K562 (cell line): ENCODE measurements at regions not wholly inside any gene's neighbourhood (a gene's known extent, or its start where the extent isn't known, plus 50 kb on each side); places are given as distances from the start of the nearest gene placed in this dataset.

Experiments
- CHD4 ChIP-seq: fragments of 200-600 bp; sonication (generic); IDR thresholded peaks from 3 replicates; pipeline ENCODE4 v1.6.1; 2012; ENCODE audit warnings: low read depth, mild to moderate bottlenecking, mixed read lengths, low read length, inconsistent platforms; ENCODE audit not compliant: insufficient read depth, insufficient replicate concordance, poor library complexity, severe bottlenecking
- EZH2 ChIP-seq: IDR thresholded peaks from 2 replicates; pipeline ENCODE4 v1.6.1; 2012; ENCODE audit warnings: low read depth, mild to moderate bottlenecking, inconsistent platforms, low read length, borderline replicate concordance
- HOMEZ ChIP-seq: fragments of 250-450 bp; sonication (Bioruptor Pico); IDR thresholded peaks from 2 replicates; pipeline ENCODE4 v1.4.0; 2020; ENCODE audit warnings: mild to moderate bottlenecking, moderate library complexity
- KAT2B ChIP-seq: IDR thresholded peaks from one replicate; pipeline ENCODE4 v1.6.1; 2012; ENCODE audit warnings: low read depth, mild to moderate bottlenecking, control low read depth, inconsistent platforms, low read length, moderate library complexity
- MAFF ChIP-seq: IDR thresholded peaks from 2 replicates; pipeline ENCODE4 v1.6.1; 2012; ENCODE audit warnings: low read length, improper control_type of control experiment
- PYGO2 ChIP-seq: fragments of 450-650 bp; IDR thresholded peaks from 2 replicates; pipeline ENCODE4 v1.6.1; 2016; ENCODE audit warnings: mild to moderate bottlenecking, missing genetic modification characterization, moderate library complexity, missing compliant biosample characterization
- SAFB ChIP-seq: fragments of 200-400 bp; formaldehyde crosslinking; IDR thresholded peaks from 2 replicates; pipeline ENCODE4 v1.6.1; 2017; ENCODE audit warnings: low read depth, low read length, borderline replicate concordance
- ZBTB2 ChIP-seq: fragments of 450-650 bp; IDR thresholded peaks from 2 replicates; pipeline ENCODE4 v1.6.1; 2016; ENCODE audit warnings: antibody characterized with exemption
- ZNF79 ChIP-seq: fragments of 250-450 bp; sonication (Bioruptor Pico); IDR thresholded peaks from 2 replicates; pipeline ENCODE4 v1.4.0; 2020; ENCODE audit warnings: low read depth, mild to moderate bottlenecking, moderate library complexity
- TF ChIP-seq, protein P1 (sequence below): fragments of 200-600 bp; sonication (generic); IDR thresholded peaks from one replicate; pipeline ENCODE4 v1.6.1; 2012; ENCODE audit warnings: mild to moderate bottlenecking, low read depth, low read length, inconsistent platforms

GRCh38 chr2:61764035-61764800, 89.6 kb downstream of the FAM161A start (continued):
- TF ChIP-seq CHD4 (no peak), KAT2B (no peak), ZNF79 (CRISPR knock-in tag) (no peak), EZH2 (no peak), ZBTB2 (peak; percentile 62; the same call in 1 of the 2 replicates), PYGO2 (no peak; the same call in 1 of the 2 replicates), MAFF (no peak), HOMEZ (CRISPR knock-in tag) (no peak), SAFB (no peak)
- TF ChIP-seq, protein P1, sequence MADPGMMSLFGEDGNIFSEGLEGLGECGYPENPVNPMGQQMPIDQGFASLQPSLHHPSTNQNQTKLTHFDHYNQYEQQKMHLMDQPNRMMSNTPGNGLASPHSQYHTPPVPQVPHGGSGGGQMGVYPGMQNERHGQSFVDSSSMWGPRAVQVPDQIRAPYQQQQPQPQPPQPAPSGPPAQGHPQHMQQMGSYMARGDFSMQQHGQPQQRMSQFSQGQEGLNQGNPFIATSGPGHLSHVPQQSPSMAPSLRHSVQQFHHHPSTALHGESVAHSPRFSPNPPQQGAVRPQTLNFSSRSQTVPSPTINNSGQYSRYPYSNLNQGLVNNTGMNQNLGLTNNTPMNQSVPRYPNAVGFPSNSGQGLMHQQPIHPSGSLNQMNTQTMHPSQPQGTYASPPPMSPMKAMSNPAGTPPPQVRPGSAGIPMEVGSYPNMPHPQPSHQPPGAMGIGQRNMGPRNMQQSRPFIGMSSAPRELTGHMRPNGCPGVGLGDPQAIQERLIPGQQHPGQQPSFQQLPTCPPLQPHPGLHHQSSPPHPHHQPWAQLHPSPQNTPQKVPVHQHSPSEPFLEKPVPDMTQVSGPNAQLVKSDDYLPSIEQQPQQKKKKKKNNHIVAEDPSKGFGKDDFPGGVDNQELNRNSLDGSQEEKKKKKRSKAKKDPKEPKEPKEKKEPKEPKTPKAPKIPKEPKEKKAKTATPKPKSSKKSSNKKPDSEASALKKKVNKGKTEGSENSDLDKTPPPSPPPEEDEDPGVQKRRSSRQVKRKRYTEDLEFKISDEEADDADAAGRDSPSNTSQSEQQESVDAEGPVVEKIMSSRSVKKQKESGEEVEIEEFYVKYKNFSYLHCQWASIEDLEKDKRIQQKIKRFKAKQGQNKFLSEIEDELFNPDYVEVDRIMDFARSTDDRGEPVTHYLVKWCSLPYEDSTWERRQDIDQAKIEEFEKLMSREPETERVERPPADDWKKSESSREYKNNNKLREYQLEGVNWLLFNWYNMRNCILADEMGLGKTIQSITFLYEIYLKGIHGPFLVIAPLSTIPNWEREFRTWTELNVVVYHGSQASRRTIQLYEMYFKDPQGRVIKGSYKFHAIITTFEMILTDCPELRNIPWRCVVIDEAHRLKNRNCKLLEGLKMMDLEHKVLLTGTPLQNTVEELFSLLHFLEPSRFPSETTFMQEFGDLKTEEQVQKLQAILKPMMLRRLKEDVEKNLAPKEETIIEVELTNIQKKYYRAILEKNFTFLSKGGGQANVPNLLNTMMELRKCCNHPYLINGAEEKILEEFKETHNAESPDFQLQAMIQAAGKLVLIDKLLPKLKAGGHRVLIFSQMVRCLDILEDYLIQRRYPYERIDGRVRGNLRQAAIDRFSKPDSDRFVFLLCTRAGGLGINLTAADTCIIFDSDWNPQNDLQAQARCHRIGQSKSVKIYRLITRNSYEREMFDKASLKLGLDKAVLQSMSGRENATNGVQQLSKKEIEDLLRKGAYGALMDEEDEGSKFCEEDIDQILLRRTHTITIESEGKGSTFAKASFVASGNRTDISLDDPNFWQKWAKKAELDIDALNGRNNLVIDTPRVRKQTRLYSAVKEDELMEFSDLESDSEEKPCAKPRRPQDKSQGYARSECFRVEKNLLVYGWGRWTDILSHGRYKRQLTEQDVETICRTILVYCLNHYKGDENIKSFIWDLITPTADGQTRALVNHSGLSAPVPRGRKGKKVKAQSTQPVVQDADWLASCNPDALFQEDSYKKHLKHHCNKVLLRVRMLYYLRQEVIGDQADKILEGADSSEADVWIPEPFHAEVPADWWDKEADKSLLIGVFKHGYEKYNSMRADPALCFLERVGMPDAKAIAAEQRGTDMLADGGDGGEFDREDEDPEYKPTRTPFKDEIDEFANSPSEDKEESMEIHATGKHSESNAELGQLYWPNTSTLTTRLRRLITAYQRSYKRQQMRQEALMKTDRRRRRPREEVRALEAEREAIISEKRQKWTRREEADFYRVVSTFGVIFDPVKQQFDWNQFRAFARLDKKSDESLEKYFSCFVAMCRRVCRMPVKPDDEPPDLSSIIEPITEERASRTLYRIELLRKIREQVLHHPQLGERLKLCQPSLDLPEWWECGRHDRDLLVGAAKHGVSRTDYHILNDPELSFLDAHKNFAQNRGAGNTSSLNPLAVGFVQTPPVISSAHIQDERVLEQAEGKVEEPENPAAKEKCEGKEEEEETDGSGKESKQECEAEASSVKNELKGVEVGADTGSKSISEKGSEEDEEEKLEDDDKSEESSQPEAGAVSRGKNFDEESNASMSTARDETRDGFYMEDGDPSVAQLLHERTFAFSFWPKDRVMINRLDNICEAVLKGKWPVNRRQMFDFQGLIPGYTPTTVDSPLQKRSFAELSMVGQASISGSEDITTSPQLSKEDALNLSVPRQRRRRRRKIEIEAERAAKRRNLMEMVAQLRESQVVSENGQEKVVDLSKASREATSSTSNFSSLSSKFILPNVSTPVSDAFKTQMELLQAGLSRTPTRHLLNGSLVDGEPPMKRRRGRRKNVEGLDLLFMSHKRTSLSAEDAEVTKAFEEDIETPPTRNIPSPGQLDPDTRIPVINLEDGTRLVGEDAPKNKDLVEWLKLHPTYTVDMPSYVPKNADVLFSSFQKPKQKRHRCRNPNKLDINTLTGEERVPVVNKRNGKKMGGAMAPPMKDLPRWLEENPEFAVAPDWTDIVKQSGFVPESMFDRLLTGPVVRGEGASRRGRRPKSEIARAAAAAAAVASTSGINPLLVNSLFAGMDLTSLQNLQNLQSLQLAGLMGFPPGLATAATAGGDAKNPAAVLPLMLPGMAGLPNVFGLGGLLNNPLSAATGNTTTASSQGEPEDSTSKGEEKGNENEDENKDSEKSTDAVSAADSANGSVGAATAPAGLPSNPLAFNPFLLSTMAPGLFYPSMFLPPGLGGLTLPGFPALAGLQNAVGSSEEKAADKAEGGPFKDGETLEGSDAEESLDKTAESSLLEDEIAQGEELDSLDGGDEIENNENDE: no peak
